ENCODE measurements at regions not wholly inside any gene's neighbourhood (a gene's known extent, or its start where the extent isn't known, plus 50 kb on each side); places are given as distances from the start of the nearest gene placed in this dataset.

DNA sequence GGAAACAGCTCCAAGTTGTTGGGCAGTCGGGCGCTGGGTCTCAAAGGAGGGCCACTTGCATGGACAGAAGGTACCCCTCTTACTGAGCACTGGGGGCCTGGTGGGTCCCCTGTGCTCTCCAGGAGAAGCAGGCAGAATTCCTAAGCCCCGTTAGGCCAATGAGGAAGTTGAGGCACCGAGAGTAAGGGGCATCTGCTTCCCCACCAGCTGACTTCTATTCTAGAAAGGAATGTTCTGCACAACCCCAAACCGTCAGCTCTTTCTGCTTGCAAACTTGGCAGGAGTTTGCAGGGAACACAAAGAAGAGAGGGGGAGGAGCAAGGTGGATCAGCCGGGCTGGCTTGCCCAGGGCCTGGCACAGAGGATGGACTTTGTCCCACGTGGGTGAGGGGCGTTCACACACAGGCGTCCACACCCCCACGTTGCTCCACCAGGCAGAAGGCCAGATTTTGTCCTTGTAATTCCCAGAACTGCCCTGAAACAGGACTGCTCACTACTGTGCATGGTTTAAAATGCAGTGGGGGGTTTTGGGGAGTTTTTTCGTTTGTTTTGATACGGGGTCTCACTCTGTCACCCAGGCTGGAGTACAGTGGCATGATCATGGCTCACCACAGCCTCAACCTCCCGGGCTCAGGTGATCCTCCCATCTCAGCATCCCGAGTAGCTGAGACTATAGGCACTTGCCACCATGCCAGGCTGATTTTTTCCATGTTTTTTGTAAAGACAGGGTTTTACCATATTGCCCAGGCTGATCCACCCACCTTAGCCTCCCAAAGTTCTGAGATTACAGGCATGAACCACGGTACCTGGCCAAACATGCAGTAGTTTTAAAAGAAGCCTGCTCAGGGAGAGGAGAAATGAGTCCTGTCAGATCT is 93.3 kb downstream of the SNX5 start (continued):
- TF ChIP-seq, protein P1, sequence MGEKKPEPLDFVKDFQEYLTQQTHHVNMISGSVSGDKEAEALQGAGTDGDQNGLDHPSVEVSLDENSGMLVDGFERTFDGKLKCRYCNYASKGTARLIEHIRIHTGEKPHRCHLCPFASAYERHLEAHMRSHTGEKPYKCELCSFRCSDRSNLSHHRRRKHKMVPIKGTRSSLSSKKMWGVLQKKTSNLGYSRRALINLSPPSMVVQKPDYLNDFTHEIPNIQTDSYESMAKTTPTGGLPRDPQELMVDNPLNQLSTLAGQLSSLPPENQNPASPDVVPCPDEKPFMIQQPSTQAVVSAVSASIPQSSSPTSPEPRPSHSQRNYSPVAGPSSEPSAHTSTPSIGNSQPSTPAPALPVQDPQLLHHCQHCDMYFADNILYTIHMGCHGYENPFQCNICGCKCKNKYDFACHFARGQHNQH (CRISPR knock-in tag; IDR thresholded peaks at IDR 0.05), result peak; percentile 92; the same call in 1 of the 2 replicates
- TF ChIP-seq ZNF138 (CRISPR knock-in tag; IDR thresholded peaks at IDR 0.05; ENCODE audit: low read depth) (0 out of 2 replicates have a peak, but pooled peaks have one; percentile 70), ZNF256 (CRISPR knock-in tag; conservative IDR thresholded peaks at IDR 0.05) (peak; percentile 73; the same call in 1 of the 2 replicates), ZNF570 (CRISPR knock-in tag; IDR thresholded peaks at IDR 0.05; ENCODE audit: borderline replicate concordance) (no peak), ELF3 (CRISPR knock-in tag; IDR thresholded peaks at IDR 0.05) (peak; percentile 94), ZKSCAN1 (IDR thresholded peaks at IDR 0.05; ENCODE audit: low read length) (no peak), ZNF850 (CRISPR knock-in tag; conservative IDR thresholded peaks at IDR 0.05) (no peak), POLR2AphosphoS5 (IDR thresholded peaks at IDR 0.05; ENCODE audit: low read depth, low read length) (peak; percentile 48), KLF13 (CRISPR knock-in tag; IDR thresholded peaks at IDR 0.05) (no peak; the same call in 1 of the 2 replicates), PAX8 (CRISPR knock-in tag; IDR thresholded peaks at IDR 0.05; ENCODE audit: borderline replicate concordance) (0 out of 2 replicates have a peak, but pooled peaks have one; percentile 70), XBP1 (CRISPR knock-in tag; IDR thresholded peaks at IDR 0.05) (no peak), ZKSCAN5 (CRISPR knock-in tag; IDR thresholded peaks at IDR 0.05) (no peak), ZNF768 (CRISPR knock-in tag; IDR thresholded peaks at IDR 0.05) (peak; percentile 86), CBX5 (CRISPR knock-in tag; IDR thresholded peaks at IDR 0.05; ENCODE audit: borderline replicate concordance) (peak; percentile 99; the same call in 1 of the 2 replicates), RNF2 (conservative IDR thresholded peaks at IDR 0.05; ENCODE audit: low read depth) (no peak), SNAI1 (CRISPR knock-in tag; IDR thresholded peaks at IDR 0.05; ENCODE audit: borderline replicate concordance) (peak; percentile 96), CC2D1A (CRISPR knock-in tag; IDR thresholded peaks at IDR 0.05) (no peak), ZNF225 (CRISPR knock-in tag; IDR thresholded peaks at IDR 0.05) (peak; percentile 77), MXD3 (CRISPR knock-in tag; IDR thresholded peaks at IDR 0.05) (peak; percentile 77; the same call in 1 of the 2 replicates)
- TF ChIP-seq, protein P2, sequence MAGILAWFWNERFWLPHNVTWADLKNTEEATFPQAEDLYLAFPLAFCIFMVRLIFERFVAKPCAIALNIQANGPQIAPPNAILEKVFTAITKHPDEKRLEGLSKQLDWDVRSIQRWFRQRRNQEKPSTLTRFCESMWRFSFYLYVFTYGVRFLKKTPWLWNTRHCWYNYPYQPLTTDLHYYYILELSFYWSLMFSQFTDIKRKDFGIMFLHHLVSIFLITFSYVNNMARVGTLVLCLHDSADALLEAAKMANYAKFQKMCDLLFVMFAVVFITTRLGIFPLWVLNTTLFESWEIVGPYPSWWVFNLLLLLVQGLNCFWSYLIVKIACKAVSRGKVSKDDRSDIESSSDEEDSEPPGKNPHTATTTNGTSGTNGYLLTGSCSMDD (CRISPR knock-in tag; IDR thresholded peaks at IDR 0.05), result no peak
- TF ChIP-seq, protein P3, sequence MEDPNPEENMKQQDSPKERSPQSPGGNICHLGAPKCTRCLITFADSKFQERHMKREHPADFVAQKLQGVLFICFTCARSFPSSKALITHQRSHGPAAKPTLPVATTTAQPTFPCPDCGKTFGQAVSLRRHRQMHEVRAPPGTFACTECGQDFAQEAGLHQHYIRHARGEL (CRISPR knock-in tag; IDR thresholded peaks at IDR 0.05), result no peak; the same call in 1 of the 2 replicates
- TF ChIP-seq, protein P4, sequence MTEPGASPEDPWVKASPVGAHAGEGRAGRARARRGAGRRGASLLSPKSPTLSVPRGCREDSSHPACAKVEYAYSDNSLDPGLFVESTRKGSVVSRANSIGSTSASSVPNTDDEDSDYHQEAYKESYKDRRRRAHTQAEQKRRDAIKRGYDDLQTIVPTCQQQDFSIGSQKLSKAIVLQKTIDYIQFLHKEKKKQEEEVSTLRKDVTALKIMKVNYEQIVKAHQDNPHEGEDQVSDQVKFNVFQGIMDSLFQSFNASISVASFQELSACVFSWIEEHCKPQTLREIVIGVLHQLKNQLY (CRISPR knock-in tag; IDR thresholded peaks at IDR 0.05), result peak; percentile 85
- TF ChIP-seq, protein P5, sequence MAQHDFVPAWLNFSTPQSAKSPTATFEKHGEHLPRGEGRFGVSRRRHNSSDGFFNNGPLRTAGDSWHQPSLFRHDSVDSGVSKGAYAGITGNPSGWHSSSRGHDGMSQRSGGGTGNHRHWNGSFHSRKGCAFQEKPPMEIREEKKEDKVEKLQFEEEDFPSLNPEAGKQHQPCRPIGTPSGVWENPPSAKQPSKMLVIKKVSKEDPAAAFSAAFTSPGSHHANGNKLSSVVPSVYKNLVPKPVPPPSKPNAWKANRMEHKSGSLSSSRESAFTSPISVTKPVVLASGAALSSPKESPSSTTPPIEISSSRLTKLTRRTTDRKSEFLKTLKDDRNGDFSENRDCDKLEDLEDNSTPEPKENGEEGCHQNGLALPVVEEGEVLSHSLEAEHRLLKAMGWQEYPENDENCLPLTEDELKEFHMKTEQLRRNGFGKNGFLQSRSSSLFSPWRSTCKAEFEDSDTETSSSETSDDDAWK (CRISPR knock-in tag; IDR thresholded peaks at IDR 0.05), result no peak
- TF ChIP-seq, protein P6, sequence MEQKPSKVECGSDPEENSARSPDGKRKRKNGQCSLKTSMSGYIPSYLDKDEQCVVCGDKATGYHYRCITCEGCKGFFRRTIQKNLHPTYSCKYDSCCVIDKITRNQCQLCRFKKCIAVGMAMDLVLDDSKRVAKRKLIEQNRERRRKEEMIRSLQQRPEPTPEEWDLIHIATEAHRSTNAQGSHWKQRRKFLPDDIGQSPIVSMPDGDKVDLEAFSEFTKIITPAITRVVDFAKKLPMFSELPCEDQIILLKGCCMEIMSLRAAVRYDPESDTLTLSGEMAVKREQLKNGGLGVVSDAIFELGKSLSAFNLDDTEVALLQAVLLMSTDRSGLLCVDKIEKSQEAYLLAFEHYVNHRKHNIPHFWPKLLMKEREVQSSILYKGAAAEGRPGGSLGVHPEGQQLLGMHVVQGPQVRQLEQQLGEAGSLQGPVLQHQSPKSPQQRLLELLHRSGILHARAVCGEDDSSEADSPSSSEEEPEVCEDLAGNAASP (CRISPR knock-in tag; IDR thresholded peaks at IDR 0.05; ENCODE audit: borderline replicate concordance), result peak; percentile 80; the same call in 1 of the 2 replicates

All from HepG2 (cell line).